Prostate gland (tissue), 2 donors: ENCODE measurements at regions not wholly inside any gene's neighbourhood (a gene's known extent, or its start where the extent isn't known, plus 50 kb on each side); places are given as distances from the start of the nearest gene placed in this dataset.

ENCODE experiments used
- POLR2A ChIP-seq: fragments of 450-650 bp; IDR thresholded peaks from one replicate; pipeline ENCODE4 v1.6.1; 2016; ENCODE audit warnings: antibody characterized with exemption, mild to moderate bottlenecking
- POLR2AphosphoS5 ChIP-seq: sonication (generic); formaldehyde crosslinking; IDR thresholded peaks from one replicate; pipeline ENCODE4 v1.6.1; 2017; ENCODE audit warnings: antibody characterized with exemption
- TF ChIP-seq, protein P1 (sequence below), 4 experiments: fragments of 200-600 bp in 2 of 4; fragments of 450-650 bp in 2 of 4; sonication (generic) in 2 of 4; IDR thresholded peaks; 1 replicate in 3 of 4; 2 replicates in 1 of 4; pipeline ENCODE4 v1.5.1; 2016 to 2019; ENCODE audit warnings: antibody characterized with exemption in 4 of 4, mild to moderate bottlenecking in 2 of 4, moderate library complexity in 2 of 4

DNA sequence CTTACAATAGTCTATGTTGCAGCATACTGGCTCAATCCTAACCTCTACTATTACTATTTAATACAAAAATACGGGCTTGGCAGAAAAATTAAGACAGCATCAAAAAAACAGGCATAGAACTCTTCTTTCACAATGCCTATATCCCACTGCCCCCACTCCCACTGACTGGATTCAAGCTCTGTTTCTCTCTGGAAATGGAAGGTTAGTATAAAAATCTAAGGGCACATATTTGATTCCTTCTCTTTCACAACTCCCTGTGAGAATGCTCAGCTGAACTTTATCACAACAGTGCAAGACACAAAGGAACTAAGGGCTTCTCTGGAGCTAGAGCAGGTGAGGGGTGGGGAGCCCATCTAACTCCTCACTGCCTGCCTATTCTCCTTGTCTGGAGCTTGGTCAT is 258.4 kb upstream of the FAM83B start:
- TF ChIP-seq POLR2A, result no peak
- TF ChIP-seq, protein P1, sequence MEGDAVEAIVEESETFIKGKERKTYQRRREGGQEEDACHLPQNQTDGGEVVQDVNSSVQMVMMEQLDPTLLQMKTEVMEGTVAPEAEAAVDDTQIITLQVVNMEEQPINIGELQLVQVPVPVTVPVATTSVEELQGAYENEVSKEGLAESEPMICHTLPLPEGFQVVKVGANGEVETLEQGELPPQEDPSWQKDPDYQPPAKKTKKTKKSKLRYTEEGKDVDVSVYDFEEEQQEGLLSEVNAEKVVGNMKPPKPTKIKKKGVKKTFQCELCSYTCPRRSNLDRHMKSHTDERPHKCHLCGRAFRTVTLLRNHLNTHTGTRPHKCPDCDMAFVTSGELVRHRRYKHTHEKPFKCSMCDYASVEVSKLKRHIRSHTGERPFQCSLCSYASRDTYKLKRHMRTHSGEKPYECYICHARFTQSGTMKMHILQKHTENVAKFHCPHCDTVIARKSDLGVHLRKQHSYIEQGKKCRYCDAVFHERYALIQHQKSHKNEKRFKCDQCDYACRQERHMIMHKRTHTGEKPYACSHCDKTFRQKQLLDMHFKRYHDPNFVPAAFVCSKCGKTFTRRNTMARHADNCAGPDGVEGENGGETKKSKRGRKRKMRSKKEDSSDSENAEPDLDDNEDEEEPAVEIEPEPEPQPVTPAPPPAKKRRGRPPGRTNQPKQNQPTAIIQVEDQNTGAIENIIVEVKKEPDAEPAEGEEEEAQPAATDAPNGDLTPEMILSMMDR (IDR thresholded peaks at IDR 0.05), result no peak
- TF ChIP-seq POLR2AphosphoS5, result no peak
